Ovary (tissue), 3 donors: ENCODE measurements at regions not wholly inside any gene's neighbourhood (a gene's known extent, or its start where the extent isn't known, plus 50 kb on each side); places are given as distances from the start of the nearest gene placed in this dataset.

Experiments used
- POLR2A ChIP-seq: fragments of 450-650 bp; IDR thresholded peaks from one replicate; pipeline ENCODE4 v1.6.1; 2017; ENCODE audit warnings: antibody characterized with exemption, mild to moderate bottlenecking, moderate library complexity
- TF ChIP-seq, protein P1 (sequence below), 3 donors: fragments of 450-650 bp in 2 of 3; fragments of 200-600 bp in 1 of 3; IDR thresholded peaks; one replicate each; pipeline versions ENCODE4 v1.5.1 to v1.8.0; 2016 to 2022; ENCODE audit warnings: antibody characterized with exemption in 3 of 3, mild to moderate bottlenecking in 1 of 3
- donor health status: DM: no; HTN: no; CAD: no.

DNA sequence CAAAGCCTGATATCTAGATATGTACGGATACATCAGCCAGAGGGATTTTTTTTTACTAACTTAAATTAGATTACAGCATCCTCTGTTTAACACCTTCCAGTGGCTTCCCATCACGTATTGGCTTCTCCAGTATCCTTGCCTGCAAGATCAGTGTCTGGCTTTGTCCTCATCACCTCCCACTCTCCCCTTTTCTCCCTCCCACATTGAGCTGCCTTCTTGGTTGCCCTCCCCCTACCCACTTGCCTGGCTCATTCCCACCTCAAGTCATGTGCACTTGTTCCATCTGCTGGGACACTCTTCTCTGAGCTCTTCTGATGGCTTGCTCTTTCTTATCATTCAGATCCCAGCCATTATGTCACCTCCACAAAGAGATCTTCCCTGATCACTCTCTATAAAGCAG lies 75.9 kb upstream of the NALF2 start:
- TF ChIP-seq, protein P1, sequence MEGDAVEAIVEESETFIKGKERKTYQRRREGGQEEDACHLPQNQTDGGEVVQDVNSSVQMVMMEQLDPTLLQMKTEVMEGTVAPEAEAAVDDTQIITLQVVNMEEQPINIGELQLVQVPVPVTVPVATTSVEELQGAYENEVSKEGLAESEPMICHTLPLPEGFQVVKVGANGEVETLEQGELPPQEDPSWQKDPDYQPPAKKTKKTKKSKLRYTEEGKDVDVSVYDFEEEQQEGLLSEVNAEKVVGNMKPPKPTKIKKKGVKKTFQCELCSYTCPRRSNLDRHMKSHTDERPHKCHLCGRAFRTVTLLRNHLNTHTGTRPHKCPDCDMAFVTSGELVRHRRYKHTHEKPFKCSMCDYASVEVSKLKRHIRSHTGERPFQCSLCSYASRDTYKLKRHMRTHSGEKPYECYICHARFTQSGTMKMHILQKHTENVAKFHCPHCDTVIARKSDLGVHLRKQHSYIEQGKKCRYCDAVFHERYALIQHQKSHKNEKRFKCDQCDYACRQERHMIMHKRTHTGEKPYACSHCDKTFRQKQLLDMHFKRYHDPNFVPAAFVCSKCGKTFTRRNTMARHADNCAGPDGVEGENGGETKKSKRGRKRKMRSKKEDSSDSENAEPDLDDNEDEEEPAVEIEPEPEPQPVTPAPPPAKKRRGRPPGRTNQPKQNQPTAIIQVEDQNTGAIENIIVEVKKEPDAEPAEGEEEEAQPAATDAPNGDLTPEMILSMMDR (IDR thresholded peaks at IDR 0.05), result no peak
- no peak for TF ChIP-seq POLR2A
